HG03354 (cell line): ENCODE measurements at regions not wholly inside any gene's neighbourhood (a gene's known extent, or its start where the extent isn't known, plus 50 kb on each side); places are given as distances from the start of the nearest gene placed in this dataset.
"Not testable (repeated sequence)": the region's sequence is repeated elsewhere in the genome, so short reads cannot be mapped to it uniquely, and the experiment has no call there.

ENCODE experiments used
- ATAC-seq: cut with Tn5 transposase; IDR thresholded peaks from one replicate; pipeline ENCODE4 v1.9.1; 2021; ENCODE audit warnings: mild to moderate bottlenecking; ENCODE audit not compliant: unreplicated experiment, poor library complexity, severe bottlenecking

DNA sequence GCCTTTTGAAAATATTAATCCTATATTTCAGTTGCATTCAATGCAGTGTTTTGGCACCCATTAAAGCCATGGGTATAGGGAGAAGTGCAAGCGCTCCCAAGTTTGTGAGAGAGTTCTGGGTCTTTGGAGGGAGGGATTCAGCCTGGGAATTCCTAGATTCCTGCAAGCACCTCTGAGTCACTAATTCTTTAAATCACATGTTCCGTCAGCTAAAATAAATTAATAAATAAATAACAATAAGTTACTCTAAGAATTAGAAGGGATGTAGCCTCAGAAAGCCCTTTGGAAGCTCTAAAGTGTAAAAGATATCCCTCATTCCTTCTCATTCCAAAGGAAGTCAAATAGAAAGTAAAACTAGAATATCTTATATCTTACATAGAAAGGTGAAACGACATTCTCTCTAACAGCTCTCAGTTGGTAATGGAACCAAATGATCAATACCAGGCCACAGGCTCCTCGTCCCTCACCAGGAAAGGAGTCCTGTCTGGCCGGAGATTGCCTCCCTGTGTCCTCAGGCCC lies 222.4 kb upstream of the RBBP8 start:
- ATAC-seq = no peak

DNA sequence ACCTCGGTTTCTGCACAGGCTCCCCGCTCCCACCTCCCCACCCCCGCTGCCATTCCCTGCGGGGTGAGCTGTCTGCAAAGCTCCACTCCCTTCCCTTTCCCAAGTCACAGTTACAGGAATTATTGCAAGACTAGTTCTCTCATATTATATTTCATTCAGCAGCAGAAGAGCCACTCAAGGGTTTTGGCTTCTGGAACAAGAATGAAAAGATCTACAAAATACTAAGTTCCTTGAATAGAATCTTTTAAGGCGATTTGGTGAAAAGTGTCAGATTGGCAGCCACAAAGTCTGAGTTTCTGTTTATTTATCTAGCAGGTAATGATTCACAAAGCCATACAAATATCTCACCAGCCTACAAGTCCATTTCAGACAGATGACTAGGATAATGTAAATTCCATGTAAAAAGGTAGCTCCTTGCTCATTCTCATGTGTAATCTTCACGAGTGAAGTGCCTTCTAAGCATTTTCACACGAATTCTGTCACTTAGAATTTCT lies 221.9 kb upstream of the RBBP8 start:
- no peak for ATAC-seq

DNA sequence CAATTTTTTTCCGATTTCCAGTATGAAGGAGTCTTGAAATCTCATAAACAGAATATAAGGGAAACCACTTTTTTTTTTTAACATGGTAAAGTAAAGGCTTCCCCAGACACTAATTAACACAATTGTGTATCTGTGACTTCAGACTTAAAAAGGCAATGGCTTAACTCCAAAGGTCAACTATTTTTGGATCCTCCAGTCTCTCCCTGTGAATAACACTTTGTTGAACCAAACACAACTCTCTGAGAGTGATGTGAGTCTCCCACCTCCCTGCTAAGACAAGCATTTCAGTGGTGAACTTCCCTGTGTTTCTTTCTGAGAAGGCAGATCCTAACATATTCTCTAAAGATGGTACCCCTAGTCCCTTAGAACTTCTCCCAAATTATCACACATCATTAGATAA lies 219.6 kb upstream of the RBBP8 start:
- ATAC-seq = no peak

DNA sequence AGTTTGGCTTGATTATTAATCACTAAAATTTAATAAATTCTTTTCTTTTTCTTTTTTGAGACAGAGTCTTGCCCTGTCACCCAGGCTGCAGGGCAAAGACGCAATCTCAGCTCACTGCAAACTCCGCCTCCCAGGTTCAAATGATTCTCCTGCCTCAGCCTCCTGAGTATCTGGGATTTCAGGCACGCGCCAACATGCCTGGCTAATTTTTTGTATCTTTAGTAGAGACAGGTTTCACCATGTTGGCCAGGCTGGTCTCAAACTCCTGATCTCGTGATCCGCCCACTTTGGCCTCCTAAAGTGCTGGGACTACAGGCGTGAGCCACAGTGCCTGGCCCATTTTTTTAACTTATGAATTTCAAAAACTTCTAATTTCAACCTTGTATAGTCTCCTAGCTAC lies 215.6 kb upstream of the RBBP8 start:
- ATAC-seq = not testable (repeated sequence)

DNA sequence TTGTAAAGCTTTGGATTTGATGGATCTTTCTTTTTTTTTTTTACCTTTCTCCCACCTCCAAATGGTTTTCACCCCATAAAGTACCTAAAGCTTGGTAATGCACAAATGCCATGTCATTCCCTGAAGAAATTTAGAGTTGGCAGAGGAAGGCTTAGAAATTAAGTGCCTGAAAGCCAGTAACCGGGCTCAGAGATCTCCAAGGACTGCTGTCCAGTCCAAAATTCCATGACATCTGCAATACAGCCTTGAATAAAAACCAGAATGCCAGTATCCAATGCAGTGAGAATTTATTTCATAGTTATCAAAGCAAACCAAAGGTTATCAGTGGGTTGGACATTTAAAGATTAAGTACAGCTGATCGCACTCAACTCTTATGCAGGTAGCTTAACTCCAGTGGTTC lies 209.9 kb upstream of the RBBP8 start:
- ATAC-seq = no peak

DNA sequence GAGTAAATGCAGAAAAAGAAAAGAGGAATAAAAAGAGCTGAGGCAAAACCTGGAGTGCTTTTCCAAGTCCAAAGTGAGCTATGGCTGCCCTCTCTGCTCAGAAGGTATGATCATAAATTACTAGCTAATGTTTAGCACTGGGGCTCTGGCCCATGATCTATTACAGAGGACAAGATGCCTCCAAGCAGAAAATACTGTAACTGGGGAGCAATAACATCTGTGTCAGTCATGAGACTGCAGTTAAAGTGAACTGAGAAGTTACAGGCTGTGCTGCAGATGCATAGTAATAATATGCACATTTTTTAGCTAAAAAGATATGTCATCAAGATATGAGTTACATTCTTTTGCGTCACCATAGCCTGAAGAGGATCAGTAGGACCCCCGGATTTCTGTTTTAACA lies 209.4 kb upstream of the RBBP8 start:
- no peak for ATAC-seq

DNA sequence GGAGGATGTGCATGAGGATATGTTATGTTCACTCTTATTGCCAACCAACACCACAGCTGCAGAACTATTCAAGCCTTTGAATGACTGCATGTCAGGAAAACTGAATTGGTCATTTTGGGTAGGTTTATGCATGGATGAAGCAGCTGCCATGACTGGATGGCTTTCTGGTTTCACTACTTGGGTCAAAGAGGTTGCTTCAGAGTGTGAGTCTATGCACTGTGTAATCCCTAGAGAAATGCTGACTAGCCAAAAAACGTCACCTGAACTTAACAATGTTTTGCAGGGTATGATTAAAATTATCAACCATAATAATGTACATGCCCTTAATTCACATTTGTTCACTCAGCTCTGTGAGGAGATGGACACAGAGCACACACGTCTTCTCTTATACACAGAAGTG lies 206.7 kb upstream of the RBBP8 start:
- no peak for ATAC-seq

DNA sequence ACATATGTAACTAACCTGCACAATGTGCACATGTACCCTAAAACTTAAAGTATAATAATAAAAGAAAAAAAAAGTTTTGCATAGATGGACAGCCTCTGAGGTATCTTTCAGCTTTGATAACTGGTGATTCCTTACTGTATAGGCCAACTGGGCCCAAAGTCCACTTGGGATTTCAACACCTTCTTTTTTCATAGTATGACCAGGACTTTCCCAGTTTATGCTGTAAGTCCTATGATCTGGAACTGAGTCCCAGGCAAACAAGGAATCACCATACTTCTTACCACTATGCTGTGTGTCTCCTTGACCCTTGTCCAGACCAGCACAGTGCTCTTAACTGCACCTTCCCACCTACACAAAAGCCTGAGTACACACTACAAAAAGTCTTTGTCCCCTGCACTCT lies 205.1 kb upstream of the RBBP8 start:
- no peak for ATAC-seq

DNA sequence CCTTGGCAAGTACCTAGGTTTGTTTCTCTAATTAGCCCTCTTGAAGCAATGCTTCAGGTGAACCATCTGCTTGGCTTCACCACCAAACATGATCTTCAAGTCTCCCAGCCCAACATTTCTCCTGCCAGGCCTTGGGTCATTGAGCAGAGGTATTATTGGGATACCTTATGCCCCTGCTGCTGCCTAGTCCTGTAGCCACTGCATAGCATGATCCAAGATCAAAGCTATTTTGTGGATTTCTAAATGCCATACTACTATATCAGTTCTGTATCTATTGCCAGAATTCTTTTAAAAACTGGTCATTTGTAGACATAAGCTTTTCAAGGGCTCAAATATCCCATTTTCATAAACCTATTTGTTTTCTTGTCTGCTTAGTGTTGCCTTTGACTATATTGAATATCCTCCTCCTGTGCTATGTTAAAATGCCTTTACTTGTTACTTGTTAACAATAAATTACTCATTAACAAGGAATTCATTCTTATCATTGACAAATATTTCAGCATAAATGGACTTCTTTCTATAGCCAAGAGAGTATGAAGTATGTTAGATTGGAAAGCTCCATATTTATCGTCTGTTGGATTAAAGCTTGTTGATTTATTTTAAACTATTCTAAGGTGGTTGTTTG lies 204.5 kb upstream of the RBBP8 start:
- ATAC-seq = no peak

DNA sequence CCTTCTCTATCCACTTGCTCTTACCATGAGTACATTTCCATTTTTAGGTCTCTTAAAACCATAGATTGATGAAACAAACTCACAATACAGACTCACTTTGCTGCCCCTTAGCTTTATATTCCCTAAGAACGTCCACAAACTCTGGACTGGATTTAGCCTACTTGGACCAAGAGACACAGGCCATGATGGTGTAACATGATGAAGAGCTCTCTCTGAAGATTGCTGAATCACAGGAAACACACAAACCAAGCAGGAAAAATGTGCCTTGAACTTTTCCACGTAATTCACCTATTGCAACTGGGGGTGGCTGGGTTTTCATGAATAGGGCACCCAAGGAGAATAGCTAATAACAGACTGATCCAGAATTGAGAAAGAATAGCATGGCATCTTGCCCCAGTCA lies 201.7 kb upstream of the RBBP8 start:
- ATAC-seq = no peak

DNA sequence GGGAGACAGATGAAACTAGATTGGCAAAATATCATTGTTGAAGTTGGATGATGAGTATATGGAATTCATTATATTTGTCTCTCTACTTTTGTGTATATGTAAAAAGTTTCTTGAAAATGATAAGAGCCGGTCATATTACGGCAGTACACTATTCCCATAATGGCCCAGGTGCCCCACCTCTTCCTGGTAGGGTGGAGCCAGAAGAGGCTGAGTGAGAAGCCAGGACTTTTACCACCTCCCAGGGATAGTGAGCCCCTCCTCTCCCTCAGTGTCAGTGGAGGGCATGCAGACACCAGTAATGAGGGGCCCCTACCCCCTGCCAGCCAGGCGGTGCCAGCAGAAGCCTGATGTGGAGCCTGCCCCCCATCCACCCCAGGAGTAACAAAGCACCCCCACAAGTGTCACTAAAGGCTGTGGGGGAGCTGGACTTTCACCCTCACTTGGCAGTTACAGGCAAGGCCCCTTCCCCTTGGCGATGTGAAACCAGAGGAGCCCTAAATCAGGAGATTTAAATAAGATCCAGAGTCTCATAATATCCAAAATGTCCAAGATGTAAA lies 198.9 kb upstream of the RBBP8 start:
- no peak for ATAC-seq

DNA sequence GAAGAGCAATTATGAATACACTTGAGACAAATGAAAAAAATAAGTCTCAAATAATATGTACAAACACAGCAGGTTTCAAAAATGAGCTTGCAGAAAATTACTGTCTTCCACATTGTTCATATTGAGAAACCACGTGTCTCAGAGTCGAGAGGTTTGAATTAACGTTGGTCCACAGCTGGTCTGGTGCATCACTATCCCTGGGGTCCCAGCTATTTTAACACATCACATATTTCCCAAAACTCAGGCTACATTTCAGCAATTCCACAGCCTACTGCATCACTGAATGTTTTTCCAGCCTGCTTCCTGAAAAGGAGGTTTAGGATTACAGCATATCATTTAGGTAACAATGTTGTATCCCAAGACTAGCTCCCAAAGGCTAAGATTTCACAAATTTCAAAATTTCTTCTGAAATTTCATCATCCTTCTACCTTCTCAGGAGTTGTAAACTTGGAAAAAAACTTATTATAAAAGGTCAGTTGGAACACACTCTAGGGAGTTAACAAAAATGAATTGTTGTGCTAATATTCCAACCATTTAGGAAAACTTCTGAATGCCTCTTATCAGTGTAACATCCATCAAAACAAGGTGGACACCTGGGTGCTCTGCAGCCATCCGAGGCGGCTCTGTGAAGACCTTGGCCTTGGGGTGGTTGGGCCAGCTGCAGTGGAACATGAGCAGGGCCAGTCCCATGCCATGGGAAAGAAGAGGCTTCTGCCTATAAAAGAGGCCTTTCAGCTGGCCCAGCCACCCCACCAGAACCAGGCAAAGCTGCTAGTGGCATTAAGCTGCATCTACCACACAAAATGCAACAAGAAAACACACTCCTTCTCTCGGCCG lies 198.1 kb upstream of the RBBP8 start:
- no peak for ATAC-seq

DNA sequence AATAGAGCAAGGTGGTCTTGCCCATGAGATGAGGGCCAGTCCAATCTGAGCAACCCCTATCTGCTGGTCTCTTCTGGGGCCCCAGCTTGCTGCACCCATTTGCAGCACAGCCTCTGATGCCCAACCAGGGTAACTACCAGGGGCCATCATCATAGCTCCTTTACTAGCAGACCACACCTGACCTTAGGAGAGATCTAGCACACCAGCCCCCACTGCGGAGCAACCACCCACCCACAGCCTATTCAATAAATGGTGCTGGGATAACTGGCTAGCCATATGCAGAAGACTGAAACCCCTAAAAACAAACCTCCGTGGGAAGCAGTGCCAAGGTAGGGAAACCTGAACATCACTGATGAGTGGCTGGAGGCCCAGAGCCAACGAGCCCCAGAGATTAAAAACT lies 196.1 kb upstream of the RBBP8 start:
- ATAC-seq = no peak

DNA sequence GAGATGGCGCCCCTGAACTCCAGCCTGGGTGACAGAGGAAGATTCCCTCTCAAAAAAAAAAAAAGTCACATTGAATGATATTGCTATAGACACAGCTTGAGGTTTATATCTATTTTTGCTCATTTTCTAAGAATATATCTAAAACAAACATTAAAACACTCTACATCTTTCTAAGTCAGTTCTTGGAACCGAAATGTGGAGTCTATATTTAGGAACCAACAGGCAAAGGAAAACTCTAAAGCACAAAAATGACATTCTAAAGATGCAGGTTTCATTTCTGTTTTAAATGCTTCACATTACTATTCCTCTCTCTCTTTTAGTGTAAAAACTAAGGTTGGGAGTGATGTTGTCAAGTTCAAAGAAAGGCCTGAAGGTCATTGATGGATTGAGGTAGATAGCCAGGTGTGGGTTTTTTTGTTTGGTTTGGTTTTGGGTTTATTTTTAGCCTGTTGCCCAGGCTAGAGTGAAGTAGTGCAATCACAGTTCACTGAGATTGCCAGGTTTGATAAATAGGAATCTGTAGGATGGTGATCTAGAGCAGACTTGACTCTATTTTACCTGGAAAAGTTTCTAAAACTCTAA lies 194.0 kb upstream of the RBBP8 start:
- no peak for ATAC-seq

DNA sequence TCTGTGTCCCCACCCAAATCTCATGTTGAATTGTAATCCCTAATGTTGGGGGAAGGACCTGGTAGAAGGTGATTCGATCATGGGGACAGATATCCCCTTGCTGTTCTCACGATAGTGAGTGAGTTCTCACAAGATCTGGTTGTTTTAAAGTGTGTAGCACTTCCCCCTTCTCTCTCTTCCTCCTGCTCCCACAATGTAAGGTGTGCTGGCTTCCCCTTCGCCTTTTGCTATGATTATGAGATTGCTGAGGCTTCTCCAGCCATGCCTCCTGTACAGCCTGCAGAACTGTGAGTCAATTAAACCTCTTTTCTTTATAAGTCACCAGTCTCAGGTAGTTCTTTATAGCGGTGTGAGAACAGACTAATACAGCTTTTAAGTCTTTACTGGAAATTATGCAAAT lies 193.3 kb upstream of the RBBP8 start:
- ATAC-seq = no peak

DNA sequence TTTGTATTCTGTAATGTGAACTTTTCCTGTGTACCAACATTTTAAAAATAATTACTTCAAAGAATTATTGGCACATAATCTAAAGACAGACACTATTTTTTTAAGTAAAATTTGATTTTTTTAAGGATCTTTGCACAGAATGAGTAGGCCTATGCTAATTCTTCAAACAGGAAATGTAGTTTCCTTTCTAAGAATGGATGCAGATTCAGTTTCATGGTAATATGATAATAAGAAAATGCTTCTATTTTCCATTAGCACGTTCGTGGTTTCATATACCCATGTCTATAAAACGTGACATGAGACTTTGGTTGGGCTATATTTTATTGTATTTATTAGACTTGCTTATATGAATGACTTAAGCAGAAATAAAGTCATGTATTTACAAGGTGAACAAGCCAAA lies 191.8 kb upstream of the RBBP8 start:
- no peak for ATAC-seq

DNA sequence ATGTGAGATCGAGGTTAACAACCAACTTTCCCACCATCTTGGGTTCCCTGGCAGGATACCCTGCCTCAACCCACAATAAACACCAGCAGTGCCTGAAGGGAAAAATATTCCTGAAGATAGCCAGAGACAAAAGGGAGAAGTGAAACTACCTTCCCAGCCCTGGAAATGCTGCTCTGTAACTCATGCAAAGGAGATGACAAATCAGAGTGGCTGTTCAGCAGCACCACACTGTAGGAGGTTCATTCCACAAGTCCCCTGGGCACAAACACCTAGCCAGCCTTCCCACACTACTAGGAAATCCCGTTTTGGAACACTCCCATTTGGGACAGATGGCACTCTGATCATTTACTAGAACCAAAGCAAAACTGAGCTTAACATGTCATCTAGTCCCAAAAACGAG lies 190.7 kb upstream of the RBBP8 start:
- ATAC-seq = no peak

DNA sequence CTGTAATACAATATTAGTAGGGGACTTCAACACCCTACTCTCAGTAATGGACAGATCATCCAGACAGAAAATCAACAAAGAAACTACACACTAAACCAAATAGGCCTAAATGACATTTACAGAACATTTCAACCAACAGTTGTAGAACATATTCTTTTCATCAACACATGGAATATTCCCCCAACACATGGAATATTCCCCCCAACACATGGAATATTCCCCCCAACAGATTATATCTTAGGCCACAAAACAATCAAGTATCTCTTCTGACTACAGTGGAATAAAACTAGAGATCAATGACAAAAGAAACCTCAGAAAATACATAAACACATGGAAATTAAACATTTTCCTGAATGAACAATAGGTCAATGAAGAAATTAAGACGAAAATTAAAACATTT lies 187.2 kb upstream of the RBBP8 start:
- ATAC-seq = no peak

DNA sequence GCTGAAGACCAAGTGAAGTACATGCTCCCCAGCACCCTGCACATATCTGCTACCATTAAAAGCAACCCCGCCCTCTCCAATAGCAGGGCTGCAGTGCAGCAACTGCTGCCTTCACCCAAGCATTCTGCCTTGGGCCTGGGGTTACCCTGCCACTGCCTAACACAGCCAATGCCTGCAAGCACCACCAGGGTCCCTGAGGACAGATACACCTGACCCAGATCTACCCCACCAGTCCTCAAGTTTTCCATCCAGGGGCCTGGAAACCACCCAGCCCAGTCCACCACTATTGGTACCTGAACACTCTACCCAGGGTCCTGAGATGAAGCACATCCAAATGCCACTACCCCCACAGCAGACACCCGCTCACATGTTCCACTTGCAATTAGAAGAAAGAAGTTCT lies 181.1 kb upstream of the RBBP8 start:
- ATAC-seq = no peak

DNA sequence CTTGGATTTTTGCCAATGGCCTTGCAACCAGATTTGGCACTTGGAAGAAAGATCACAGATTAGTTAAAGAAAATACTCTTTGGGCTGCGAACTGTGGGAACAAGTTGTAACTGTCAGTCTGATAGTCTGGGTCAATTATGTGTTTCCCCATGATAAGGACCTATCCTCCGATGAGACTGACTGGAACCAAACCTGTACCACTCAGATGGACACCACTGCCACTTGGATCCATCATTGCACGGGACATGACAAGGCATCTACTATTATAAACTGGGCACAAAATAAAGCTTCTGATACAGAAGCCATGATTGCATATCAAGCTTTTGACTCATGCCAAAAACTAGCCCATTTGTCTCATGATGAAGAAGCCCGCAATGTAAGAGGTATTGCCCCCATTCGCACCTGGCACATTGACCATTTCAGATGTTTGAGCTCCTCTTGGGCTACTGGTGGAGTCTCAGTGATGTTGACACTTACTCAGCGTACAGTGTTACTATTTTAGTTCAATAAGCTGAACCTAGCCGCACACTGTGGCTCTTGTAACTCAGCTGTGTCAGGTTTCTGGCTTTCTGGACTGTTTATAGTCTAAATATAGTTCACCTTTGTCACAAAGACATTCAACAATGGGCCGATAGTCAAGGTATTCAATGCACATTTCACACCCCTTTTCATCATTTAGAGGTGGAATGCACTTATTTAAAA lies 179.8 kb upstream of the RBBP8 start:
- ATAC-seq = no peak
